RWPE2 (cell line): ENCODE measurements at regions not wholly inside any gene's neighbourhood (a gene's known extent, or its start where the extent isn't known, plus 50 kb on each side); places are given as distances from the start of the nearest gene placed in this dataset.
"Not testable (repeated sequence)": the region's sequence is repeated elsewhere in the genome, so short reads cannot be mapped to it uniquely, and the experiment has no call there.

Experiments used
- ATAC-seq: fragments of 200-7000 bp; cut with Tn5 transposase; 3 replicates; pipeline ENCODE4 v1.9.1; 2021; ENCODE audit warnings: low read depth
- DNase-seq: peaks from one replicate; pipeline ENCODE4 v3.0.0-alpha.2; 2020; ENCODE audit warnings: low spot score
- H3K27ac ChIP-seq: fragments of 450-650 bp; 2 replicates; pipeline ENCODE4 v1.5.1; 2017; ENCODE audit warnings: mild to moderate bottlenecking; ENCODE audit not compliant: poor library complexity, severe bottlenecking
- H3K27me3 ChIP-seq: fragments of 250-450 bp; sonication (Bioruptor Pico); 2 replicates; pipeline ENCODE4 v1.5.1; 2021; ENCODE audit warnings: mild to moderate bottlenecking, moderate library complexity; ENCODE audit not compliant: insufficient read depth, poor library complexity, severe bottlenecking
- H3K36me3 ChIP-seq: fragments of 250-450 bp; sonication (Bioruptor Pico); 2 replicates; pipeline ENCODE4 v1.5.1; 2020; ENCODE audit warnings: low read depth, mild to moderate bottlenecking, moderate library complexity
- H3K4me1 ChIP-seq: fragments of 250-450 bp; sonication (Bioruptor Pico); 2 replicates; pipeline ENCODE4 v1.5.1; 2021; ENCODE audit warnings: mild to moderate bottlenecking, moderate library complexity; ENCODE audit not compliant: insufficient read depth, poor library complexity, severe bottlenecking
- H3K4me3 ChIP-seq: fragments of 250-450 bp; sonication (Bioruptor Pico); 2 replicates; pipeline ENCODE4 v1.5.1; 2021; ENCODE audit warnings: mild to moderate bottlenecking, moderate library complexity; ENCODE audit not compliant: severe bottlenecking
- H3K9me3 ChIP-seq: fragments of 250-450 bp; sonication (Bioruptor Pico); 2 replicates; pipeline ENCODE4 v1.5.1; 2021; ENCODE audit warnings: mild to moderate bottlenecking, moderate library complexity; ENCODE audit not compliant: severe bottlenecking
- TF ChIP-seq, protein P1 (sequence below): fragments of 450-650 bp; IDR thresholded peaks from one replicate; pipeline ENCODE4 v1.5.1; 2017; ENCODE audit warnings: mild to moderate bottlenecking, moderate library complexity; ENCODE audit not compliant: poor library complexity, severe bottlenecking

DNA sequence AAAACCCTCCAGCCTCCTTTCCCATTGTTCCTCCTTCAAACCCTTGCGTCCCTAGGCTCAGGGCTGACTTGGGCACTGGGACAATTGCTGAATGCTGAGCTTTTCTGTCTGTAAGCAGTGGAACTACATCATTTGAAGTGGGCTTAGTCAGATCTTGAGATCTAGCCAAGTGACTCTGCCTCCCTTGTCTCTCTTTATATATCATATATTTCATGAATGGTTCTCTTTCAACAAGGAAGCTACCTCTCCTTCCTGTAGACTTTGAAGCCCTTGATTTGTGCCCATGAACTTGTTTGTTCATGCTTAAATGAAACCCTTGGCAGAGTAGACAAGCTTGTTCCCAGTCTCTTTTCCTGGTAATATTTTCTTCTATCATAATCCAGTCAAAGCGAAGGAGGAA lies 60.0 kb upstream of the KIF13A start:
- TF ChIP-seq, protein P1, sequence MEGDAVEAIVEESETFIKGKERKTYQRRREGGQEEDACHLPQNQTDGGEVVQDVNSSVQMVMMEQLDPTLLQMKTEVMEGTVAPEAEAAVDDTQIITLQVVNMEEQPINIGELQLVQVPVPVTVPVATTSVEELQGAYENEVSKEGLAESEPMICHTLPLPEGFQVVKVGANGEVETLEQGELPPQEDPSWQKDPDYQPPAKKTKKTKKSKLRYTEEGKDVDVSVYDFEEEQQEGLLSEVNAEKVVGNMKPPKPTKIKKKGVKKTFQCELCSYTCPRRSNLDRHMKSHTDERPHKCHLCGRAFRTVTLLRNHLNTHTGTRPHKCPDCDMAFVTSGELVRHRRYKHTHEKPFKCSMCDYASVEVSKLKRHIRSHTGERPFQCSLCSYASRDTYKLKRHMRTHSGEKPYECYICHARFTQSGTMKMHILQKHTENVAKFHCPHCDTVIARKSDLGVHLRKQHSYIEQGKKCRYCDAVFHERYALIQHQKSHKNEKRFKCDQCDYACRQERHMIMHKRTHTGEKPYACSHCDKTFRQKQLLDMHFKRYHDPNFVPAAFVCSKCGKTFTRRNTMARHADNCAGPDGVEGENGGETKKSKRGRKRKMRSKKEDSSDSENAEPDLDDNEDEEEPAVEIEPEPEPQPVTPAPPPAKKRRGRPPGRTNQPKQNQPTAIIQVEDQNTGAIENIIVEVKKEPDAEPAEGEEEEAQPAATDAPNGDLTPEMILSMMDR, result no peak

DNA sequence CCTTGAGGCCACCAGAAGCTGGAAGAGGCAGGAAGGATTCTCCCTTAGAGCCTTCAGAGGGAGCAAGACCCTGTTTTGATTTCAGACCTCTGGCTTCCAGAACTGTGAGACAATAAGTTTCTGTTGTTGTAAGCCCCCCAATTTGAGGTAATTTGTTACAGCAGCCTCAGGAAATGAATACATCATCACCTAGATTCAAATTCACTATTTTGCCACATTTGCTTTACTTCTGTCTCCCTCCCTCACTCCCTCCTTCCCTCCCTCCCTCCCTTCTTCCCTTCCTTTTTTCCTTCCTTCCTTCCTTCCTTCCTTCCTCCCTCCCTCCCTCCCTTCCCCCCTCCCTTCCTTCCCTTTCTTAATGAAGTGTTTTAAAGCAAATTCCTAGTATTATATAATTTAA lies 58.1 kb upstream of the KIF13A start:
- Histone ChIP-seq H3K36me3 (no peaks in the 10 kb centered on the region), H3K27ac (no peak overlapping the region), H3K27me3 (no peaks in the 10 kb centered on the region), H3K4me1 (peaks cover 22% of the 10 kb centered on the region), H3K9me3 (no peaks in the 10 kb centered on the region), H3K4me3 (no peak overlapping the region)
- DNase-seq (no peak), ATAC-seq (no peak)
- TF ChIP-seq, protein P1, result no peak

More for the DNA sequence above, 60.0 kb upstream of the KIF13A start:
- DNase-seq (no peak), ATAC-seq (peak; percentile 60)
- H3K27me3 ChIP-seq, result no peaks in the 10 kb centered on the region
- H3K4me3 ChIP-seq, result no peak overlapping the region
- H3K4me1 ChIP-seq, result peaks cover 22% of the 10 kb centered on the region
- H3K9me3 ChIP-seq, result no peaks in the 10 kb centered on the region
- no peaks in the 10 kb centered on the region for H3K36me3 ChIP-seq
- peak overlapping the region; percentile 34 for H3K27ac ChIP-seq

DNA sequence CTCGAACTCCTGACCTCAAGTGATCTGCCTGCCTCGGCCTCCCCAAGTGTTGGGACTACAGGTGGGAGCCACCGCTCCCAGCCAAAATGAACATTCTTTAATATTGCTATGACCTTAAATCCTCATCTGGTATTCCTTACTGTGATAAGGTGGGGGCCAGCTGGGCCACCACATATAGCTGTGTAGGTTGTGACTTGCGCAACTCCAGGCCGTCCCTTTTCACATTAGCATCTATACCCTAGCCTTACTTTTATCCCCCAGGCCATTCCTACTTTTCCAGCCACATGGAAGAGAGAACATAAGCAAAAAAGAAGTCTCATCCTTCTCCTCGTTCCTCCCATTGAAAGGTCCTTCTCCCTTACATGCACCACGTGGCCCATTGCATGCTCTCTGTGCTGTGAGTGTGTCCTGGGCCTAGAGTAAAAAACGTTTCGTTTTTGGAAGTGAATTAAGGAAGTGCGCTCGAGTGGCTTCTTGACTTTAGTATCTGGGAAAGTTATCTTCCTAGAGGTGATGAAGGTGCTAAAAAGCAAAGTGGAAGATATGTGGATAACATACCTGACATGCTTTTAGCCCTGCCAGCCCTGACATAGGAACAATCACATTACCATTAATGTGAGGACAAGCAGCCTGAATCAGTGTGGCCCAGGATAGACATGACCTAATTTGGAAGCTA lies 56.8 kb upstream of the KIF13A start:
- TF ChIP-seq, protein P1, result no peak
- no peak for ATAC-seq

DNA sequence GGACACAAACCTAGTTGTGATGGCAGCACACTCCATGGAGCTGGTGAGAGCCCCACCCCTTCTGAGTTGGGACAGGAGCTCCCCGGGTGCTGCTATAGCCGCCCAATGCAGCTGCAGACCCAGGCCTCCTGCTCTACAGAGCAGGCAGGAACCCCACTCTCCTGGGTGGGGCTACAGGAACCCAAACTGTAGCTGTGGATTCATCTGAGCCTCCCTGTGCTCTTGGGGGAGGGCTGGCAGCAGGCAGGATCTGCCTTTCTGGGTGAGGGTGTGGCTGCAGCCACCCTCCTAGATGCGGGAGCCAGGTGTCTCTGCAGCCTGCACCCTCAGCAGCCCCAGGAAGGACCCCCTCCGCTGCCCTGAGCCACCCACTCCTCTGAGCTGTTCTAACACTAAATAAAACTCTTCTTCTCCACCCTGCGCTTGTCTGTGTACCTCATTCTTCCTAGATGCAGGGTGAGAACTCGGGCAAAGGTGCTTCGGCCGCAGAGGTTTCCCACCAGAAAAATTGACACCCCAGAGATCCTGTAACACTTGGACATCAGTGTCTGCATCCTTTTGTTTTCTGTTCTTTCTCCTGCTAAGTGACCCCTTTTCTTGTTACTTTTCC lies 55.2 kb upstream of the KIF13A start:
- no peaks in the 10 kb centered on the region for H3K36me3 ChIP-seq
- no peak for DNase-seq
- H3K4me1 ChIP-seq, result peaks cover 25% of the 10 kb centered on the region
- H3K27ac ChIP-seq, result peak overlapping the region; percentile 40
- H3K9me3 ChIP-seq, result no peaks in the 10 kb centered on the region
- H3K4me3 ChIP-seq, result no peak overlapping the region
- H3K27me3 ChIP-seq, result no peaks in the 10 kb centered on the region
- ATAC-seq, result no peak
- TF ChIP-seq, protein P1, result no peak

More for the DNA sequence above, 56.8 kb upstream of the KIF13A start:
- Histone ChIP-seq H3K27me3 (no peaks in the 10 kb centered on the region), H3K27ac (no peak overlapping the region), H3K4me1 (peaks cover 22% of the 10 kb centered on the region), H3K9me3 (no peaks in the 10 kb centered on the region), H3K36me3 (no peaks in the 10 kb centered on the region), H3K4me3 (no peak overlapping the region)
- no peak for DNase-seq

DNA sequence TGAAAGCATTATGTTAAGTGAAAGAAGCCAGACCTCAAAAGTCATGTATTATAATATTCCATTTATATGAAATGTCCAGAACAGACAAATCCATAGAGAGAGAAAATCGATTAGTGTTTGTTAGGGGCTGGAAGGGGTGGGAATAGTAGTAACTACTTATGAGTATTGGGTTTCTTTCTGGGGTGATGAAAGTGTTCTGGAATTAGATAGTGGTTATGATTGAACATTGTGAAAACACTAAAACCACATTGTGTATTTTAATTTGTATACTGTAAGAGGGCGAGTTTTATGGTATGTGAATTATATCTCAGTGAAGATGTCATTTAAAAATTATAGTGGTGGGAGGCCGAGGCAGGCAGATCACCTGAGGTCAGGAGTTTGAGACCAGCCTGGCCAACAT lies 52.0 kb upstream of the KIF13A start:
- ATAC-seq, result no peak
- no peak overlapping the region for H3K27ac ChIP-seq
- H3K36me3 ChIP-seq, result no peaks in the 10 kb centered on the region
- no peak for DNase-seq
- TF ChIP-seq, protein P1, result no peak
- H3K27me3 ChIP-seq, result no peaks in the 10 kb centered on the region
- no peak overlapping the region for H3K4me3 ChIP-seq
- no peaks in the 10 kb centered on the region for H3K9me3 ChIP-seq
- peaks cover 17% of the 10 kb centered on the region for H3K4me1 ChIP-seq

DNA sequence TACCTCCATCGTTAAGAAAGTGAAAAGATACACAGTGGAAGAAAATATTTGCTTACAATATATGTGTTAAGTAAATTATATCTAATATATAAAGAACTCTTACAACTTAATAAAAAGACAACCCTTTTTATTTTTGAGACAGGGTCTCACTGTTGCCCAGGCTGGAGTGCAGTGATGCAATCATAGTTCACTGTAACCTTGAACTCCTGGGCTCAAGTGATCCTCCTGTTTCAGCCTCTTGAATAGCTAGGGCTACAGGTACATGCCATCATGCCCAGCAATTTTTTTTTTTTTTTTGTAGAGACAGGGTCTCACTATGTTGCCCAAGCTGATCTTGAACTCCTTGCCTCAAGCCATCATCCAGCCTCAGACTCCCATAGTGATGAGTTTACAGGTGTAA lies 50.8 kb upstream of the KIF13A start:
- H3K36me3 ChIP-seq, H3K27ac ChIP-seq, H3K27me3 ChIP-seq, H3K9me3 ChIP-seq, DNase-seq, ATAC-seq, H3K4me3 ChIP-seq: not testable (repeated sequence)
- peaks cover 14% of the 10 kb centered on the region for H3K4me1 ChIP-seq
